22Rv1 (cell line): ENCODE measurements at regions not wholly inside any gene's neighbourhood (a gene's known extent, or its start where the extent isn't known, plus 50 kb on each side); places are given as distances from the start of the nearest gene placed in this dataset.

Source experiments
- H3K27ac ChIP-seq: fragments of 450-650 bp; 2 replicates; pipeline ENCODE4 v1.5.1; 2017
- CTCF ChIP-seq: fragments of 450-650 bp; IDR thresholded peaks from 2 replicates; pipeline ENCODE4 v1.5.1; 2017; ENCODE audit warnings: mild to moderate bottlenecking
- ZFX ChIP-seq: fragments of 450-650 bp; IDR thresholded peaks from 2 replicates; pipeline ENCODE4 v1.6.1; 2017; ENCODE audit warnings: antibody characterized with exemption, borderline replicate concordance

GRCh38 chr10:120262857-120263547 lies 194.0 kb upstream of the PLPP4 start:
- H3K27ac ChIP-seq: no peak overlapping the region
- no peak for TF ChIP-seq ZFX
- TF ChIP-seq CTCF: no peak

- H3K27ac ChIP-seq: no peak overlapping the region
- TF ChIP-seq ZFX: no peak
- TF ChIP-seq CTCF: no peak
Measured at GRCh38 chr10:120266022-120266421, 191.0 kb upstream of the PLPP4 start.

- H3K27ac ChIP-seq: no peak overlapping the region
- TF ChIP-seq ZFX: no peak
- TF ChIP-seq CTCF: no peak
Measured at GRCh38 chr10:120270906-120271305, 186.1 kb upstream of the PLPP4 start.

- no peak overlapping the region for H3K27ac ChIP-seq
- TF ChIP-seq CTCF: no peak
- no peak for TF ChIP-seq ZFX
Measured at GRCh38 chr10:120271696-120272095, 185.3 kb upstream of the PLPP4 start.

- TF ChIP-seq CTCF (no peak), ZFX (no peak)
- H3K27ac ChIP-seq: no peak overlapping the region
Measured at GRCh38 chr10:120272350-120272749, 184.7 kb upstream of the PLPP4 start.

- H3K27ac ChIP-seq: no peak overlapping the region
- TF ChIP-seq CTCF (no peak), ZFX (no peak)
Measured at GRCh38 chr10:120278069-120278468, 179.0 kb upstream of the PLPP4 start.

- TF ChIP-seq CTCF (no peak), ZFX (no peak)
- H3K27ac ChIP-seq: no peak overlapping the region
Measured at GRCh38 chr10:120279196-120279595, 177.8 kb upstream of the PLPP4 start.
